ENCODE measurements at regions not wholly inside any gene's neighbourhood (a gene's known extent, or its start where the extent isn't known, plus 50 kb on each side); places are given as distances from the start of the nearest gene placed in this dataset.
"Not testable (repeated sequence)": the region's sequence is repeated elsewhere in the genome, so short reads cannot be mapped to it uniquely, and the experiment has no call there.

DNA sequence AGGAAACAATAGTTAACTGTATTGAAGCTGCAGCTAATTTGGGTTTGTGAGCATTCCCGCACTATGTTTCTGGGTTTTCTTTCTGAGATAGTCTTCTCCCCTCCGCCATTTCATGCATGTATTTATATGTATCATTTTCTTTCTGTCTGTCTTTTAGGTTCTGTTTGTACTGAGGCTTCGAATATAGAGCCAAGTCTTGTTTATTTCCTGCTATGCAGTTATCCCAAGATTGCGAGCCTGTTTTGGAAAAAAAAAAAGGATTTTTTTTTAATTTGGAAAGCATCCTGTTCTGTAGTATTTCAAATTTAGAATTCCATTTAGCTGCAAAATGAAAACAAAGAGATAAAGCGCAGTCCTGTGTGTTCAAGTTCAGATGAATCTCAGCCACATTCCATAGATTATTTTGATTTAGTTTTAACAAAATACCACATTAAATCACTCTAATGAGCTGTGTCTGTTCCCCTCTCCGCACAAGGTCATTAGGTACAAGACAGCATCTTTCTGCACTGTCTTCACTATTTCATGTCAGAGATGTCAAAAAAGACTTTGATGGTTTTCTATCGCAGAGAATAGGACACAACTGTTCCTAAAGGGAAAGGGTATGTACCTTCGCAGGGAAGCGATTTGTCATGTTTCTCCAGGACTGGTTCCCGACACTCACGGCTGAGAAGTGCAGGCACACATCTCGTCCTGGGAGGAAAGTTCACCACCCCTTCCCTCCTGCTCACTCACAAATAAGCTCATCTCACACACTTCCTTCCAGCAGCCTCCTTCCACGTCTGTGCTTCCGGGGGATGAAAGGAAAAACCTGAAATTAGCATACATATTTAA is 443.4 kb downstream of the ZNF516 start:
- DNase-seq (ENCODE audit: low read depth in 1 of 2, low spot score in 1 of 2): no peak

DNA sequence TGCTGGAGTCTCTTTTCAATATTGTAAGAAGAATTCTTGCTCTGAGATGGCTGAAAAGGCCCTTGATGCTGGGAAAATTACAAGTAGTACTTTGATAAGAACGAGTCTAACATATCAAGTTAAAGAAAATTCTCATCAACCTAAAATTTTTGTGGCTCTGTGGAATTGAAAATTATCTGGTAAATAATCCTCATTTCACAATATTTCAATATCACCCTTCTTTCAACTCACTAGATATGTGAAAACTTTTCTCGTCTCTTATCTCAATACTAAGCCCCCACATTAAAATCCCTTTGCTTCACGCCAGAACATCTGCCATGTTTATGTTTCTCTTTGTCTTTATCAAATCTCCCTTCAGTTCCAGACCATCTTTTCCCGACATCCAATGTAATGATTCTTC is 448.8 kb downstream of the ZNF516 start:
- no peak for DNase-seq (ENCODE audit: low read depth in 1 of 2, low spot score in 1 of 2)

DNA sequence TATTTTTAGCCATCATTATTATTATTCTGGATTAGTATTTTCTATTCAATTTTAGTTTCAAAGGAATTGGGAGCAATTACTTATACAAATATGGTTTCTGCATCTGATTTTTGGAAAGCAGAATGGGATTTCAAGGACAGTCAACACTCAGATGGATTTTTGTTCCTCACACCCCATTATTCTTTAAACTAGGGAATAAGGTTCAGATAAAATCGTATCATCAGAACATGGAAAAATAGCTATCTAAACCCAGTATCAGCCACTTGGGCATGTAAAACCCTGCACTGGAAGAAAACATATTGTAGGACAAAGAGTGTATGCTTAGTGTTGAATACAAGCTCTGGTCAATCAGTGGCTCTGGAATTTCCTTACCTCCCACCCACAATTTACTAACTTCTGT is 452.5 kb downstream of the ZNF516 start:
- DNase-seq (ENCODE audit: low read depth in 1 of 2, low spot score in 1 of 2): no peak

DNA sequence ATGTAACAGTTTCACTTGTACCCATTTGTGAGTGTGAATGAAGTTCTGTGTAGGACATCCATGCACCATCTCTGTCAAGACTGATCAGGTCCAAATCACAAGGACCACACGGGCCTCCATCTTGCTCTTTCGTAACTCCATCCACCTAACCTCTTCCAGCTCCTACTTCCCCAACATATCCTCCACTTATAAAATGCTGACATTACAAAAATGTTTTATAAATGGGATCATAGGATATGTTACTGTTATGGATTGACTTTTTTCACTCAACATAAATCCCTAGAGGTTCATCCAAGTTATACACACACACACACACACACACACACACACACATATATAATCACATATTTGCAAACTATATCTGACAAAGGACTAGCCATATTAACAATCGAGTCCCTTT is 476.8 kb downstream of the ZNF516 start:
- DNase-seq (ENCODE audit: low read depth in 1 of 2, low spot score in 1 of 2): no peak

DNA sequence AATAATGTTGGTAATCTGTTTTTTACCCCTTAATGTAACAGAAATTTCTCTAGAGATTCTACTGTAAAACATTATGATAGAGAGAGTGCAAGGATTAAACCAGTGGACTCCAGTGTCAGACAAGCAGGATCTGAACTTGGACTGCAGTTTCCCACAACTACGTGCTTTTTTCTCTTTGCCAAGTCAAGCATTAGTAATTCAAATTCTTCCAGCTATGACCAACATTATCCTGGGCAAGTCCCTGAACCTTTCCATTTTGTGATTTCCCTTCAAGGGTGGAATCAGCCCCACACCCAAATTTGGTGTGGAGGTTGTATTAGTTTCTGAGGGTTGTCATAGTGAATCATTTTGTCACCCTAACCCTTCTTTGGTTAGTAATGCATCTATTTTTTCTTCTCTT is 482.0 kb downstream of the ZNF516 start:
- no peak for DNase-seq (ENCODE audit: low read depth in 1 of 2, low spot score in 1 of 2)

DNA sequence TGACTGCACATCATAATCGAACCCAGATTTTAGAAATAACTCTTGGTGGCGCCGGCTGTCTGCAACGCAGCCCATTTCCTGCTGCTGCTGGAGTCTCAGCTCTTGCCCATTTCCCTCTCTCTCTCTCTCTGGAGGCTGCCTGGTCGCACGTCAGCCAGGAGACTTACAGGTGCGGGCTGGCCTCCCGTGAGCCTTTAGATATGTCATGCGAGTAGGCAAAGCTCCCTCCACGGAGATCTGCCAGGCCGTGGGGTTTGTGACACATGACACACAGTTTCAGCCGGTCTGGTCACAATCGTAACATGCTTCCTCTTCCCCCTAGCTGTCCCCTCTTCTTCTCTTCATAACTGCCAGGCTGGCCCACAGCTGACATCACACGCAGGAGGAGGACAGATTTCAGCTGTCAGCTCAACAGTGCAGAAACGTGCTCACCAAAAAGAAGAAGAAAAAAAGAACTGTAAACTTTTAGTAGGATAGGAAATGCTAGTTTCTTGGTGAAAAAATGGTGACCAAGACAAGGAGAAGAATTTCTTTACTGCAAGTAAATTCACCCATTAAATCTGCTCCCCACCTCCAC is 489.3 kb downstream of the ZNF516 start:
- no peak for DNase-seq (ENCODE audit: low read depth in 1 of 2, low spot score in 1 of 2)

DNA sequence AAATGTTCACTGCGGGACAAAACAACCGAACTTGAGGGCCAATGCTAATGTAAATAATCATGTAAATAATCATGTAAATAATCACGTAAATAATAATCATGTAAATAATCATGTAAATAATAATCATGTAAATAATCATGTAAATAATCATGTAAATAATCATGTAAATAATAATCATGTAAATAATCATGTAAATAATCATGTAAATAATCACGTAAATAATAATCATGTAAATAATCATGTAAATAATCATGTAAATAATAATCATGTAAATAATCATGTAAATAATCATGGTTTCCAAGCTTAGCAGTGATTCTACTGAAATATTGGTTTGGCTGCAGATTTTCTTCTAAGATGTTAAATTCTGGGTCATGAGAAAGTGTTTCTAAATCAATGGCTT is 507.1 kb downstream of the ZNF516 start:
- not testable (repeated sequence) for DNase-seq (ENCODE audit: low read depth in 1 of 2, low spot score in 1 of 2)

DNA sequence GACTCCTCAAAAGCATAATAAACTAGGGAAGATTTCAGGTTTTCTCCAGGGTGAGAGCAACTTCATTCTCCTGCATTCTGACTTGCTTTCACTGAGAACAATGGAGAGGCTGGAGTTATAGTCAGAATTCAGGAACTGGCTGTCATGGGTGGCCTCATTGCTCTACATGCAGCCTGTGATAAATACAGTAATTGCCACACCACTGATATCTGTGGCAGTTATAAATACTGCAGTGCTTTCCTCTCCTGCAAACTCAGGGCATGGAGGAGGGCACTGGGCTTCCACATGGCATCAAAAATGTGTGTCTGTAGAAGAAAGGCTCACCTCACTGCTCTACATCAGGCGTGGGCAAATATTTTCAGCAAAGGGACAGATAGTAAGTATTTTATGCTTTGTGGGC is 510.2 kb downstream of the ZNF516 start:
- DNase-seq (ENCODE audit: low read depth in 1 of 2, low spot score in 1 of 2): no peak

DNA sequence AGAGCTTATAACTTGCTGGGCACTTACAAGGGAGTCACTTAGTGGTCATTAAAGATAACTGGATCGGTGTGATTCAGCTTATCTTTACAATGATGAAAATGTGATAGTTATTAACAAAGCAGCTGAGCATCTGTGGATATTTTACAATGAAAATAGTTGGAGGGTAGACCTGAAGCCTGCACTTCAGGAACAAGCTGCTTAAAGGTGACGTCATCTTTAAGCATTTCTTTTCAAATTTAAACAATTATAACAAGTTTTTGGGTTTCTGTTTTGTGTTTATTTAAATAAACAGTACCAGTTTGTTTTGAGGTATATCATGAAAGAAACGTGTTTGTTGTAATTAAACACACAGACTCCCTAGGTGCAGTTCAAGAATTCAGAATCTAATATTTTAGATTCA is 513.9 kb downstream of the ZNF516 start:
- DNase-seq (ENCODE audit: low read depth in 1 of 2, low spot score in 1 of 2): no peak

DNA sequence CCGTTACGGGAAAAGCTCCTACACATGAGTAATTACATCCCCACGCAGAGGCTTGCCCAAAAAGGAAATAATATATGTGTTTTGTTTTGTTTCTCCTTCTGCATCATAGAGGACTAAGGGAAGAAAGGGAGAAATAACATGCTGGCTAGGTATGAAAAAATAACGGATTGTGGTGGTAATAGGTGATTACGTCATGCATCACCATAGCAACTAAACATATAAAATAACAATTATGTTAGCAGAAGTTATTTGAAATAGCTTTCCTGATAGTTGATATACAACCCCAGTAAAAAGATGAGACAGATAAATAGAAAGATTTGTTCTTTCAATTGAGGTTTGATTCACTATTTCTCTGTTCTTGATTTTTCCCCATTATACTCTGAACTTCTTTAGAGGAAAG is 518.0 kb downstream of the ZNF516 start:
- no peak for DNase-seq (ENCODE audit: low read depth in 1 of 2, low spot score in 1 of 2)

DNA sequence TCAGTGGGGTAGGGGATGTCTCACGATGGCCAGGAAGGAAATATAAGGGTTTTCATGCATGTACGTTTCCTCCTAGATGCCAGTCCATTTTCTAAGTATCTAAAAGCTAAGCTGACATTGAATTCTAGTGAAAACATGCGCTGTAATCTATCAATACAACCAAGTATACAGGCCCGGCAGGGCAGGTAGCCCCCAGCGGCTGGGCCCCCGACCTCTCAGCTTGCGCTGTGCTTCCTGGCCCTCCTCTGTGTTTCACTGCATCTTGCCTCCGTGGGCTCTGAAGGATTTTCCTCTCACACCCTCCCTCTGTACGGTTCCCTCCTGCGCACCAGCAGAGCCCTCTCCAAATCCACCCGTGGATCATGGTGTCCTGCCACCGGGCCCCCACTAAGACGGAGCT is 524.8 kb downstream of the ZNF516 start:
- DNase-seq (ENCODE audit: low read depth in 1 of 2, low spot score in 1 of 2): no peak

DNA sequence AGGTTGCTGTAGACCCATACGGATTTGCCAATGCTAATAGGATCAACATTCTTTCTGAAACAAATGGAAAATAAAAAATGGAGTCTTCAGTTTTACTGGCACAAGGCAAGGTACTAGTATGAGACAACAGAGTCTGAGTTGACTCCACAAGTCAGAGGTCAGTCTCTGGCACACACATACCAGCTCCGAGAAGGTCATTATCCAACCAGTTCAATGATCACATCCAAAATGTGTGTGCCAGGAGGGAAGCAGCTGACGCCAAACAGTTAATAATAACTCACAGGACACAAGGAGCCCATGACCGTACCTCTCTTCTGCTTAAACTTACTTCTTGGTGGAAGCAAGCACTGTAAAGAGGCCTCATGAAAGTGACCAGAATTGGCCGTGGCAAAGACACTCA is 528.6 kb downstream of the ZNF516 start:
- no peak for DNase-seq (ENCODE audit: low read depth in 1 of 2, low spot score in 1 of 2)

DNA sequence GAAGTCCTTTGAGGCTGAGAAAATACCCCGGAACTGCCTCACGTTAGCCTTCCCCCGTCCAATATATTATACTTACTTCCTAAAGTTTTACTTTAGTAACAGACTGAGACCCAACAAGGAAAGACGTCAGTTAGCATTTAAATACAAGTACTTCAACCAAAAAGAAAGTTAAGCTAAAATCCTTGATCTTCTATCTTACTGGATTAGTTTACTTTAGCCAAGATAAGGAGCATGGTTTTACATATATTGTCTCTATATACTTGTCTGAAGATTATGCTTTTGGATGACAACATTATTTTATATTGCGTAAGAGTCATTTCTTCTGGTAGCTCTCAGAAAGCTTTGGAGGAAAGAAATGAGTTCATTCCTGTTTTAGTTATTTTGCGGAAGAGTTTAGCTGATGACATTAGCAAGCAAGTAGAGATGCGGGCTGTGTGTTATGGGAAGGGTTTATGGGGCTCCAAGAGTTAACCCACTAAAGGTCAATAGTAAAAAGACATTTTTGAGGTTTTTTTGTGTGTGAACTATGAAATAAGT is 532.9 kb downstream of the ZNF516 start:
- DNase-seq (ENCODE audit: low read depth in 1 of 2, low spot score in 1 of 2): no peak

DNA sequence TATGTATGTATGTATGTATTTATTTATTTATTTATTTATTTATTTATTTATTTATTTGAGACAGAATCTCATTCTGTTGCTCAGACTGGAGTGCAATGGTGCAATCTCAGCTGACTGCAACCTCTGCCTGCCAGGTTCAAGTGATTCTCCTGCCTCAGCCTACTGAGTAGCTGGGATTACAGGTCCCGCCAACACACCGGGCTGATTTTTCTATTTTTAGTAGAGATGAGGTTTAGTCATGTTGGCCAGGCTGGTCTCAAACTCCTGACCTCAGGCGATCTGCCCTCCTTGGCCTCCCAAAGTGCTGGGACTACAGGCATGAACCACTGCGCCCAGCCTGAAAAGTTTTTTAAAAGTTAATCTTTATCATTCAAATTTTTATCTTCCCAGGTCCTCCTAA is 532.9 kb upstream of the SMIM21 start:
- not testable (repeated sequence) for DNase-seq (ENCODE audit: low read depth in 1 of 2, low spot score in 1 of 2)

DNA sequence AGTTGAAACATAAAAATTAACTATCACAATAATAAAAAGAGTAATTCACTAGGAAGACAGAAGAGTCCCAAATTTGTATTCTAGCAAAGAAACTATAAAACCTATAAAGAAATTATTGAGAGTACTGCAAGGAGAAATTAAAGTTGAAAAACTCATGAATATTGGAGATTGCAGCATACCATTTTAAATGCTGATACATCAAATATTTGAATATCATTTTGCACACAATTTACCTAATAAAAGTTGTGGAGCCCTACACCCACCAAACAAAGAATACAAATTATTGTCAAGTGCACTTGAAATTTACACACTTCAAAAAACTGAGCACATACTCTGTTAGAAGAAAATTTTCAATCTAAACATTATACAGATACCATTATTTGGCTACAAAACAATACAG is 531.6 kb upstream of the SMIM21 start:
- no peak for DNase-seq (ENCODE audit: low read depth in 1 of 2, low spot score in 1 of 2)

DNA sequence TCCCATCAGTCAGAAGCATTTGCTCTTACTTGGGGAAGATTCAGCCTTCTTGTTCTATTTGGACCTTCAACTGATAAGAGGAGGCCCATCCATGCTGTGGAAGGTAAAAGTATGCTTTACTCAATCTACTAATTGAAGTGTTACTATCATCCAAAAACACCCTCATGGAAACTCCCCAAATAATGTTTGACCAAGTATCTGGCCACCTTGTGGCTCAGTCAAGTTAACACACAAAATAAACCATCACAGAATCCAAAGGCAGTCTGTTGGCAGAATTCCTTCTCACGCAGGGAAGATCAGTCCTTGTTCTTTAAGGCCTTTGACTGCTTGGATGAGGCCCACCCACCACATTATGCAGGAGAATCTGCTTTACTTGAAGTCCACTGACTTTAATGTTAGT is 531.2 kb upstream of the SMIM21 start:
- DNase-seq (ENCODE audit: low read depth in 1 of 2, low spot score in 1 of 2): no peak

DNA sequence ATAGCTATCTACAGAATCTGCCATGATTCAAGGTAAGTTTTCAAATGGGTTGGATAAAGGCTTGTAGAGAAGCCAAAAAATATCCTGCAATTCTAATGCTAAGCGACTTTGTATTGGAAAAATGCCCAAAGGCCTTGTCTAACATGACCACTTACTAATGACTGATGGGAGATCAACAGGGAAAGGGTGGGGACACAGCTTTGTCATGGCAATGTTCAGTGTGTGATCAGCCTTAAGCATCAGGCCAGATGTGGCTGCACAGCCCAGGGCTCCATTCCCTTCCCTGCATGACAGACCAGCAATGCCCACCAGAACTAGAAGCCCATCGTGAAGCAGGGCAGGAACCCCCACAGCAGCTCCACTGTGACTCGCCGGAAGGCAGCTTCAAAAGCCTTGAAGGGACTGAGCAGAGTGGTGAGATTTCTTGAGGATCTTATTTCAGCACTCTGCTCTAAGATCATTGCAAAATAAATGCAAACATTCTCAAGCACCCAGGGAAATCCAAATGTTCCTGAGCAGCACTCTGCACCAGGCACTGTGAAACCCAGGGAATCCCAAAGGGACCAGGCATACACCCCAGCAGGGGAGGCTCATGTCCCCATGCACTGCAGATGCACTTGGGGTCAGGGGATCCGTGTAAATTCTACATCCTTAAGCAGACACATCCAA is 517.9 kb upstream of the SMIM21 start:
- DNase-seq (ENCODE audit: low read depth in 1 of 2, low spot score in 1 of 2): no peak

DNA sequence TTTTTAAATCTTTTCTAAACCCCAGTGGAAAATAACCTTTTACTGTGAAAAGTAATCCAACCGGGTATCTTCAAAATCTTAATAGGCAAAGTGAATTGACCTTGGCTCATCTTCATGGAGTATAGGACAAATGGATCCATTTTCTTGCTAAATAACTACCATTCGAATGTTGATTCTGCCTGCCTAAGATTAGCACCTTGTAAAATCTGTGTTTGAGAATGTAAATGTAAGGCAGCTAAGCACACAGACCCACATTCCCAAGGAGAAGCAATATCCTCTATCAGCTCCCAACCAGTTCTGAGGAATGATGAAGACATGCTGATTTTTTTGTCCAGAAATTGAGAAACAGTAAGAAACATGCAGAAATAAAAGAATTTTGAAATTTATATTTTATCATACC is 509.8 kb upstream of the SMIM21 start:
- DNase-seq (ENCODE audit: low read depth in 1 of 2, low spot score in 1 of 2): no peak

DNA sequence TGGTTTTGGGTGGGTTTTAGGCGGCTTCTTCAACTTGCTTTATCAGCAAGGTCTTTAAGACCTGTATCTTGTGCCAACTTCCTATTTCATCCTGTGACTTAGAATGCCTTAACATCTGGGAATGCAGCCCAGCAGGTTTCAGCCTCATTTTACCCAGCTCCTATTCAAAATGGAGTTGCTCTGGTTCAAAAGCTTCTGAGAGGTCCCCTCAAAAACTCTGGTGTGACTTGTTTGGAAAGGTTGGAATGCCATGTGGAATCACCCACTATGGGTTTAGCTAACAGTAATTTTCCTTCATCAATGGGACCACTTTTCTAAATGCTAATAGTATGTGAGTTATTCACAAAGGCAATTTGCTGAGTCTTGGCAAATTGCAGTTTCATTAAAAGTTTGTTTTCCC is 509.4 kb upstream of the SMIM21 start:
- no peak for DNase-seq (ENCODE audit: low read depth in 1 of 2, low spot score in 1 of 2)

DNA sequence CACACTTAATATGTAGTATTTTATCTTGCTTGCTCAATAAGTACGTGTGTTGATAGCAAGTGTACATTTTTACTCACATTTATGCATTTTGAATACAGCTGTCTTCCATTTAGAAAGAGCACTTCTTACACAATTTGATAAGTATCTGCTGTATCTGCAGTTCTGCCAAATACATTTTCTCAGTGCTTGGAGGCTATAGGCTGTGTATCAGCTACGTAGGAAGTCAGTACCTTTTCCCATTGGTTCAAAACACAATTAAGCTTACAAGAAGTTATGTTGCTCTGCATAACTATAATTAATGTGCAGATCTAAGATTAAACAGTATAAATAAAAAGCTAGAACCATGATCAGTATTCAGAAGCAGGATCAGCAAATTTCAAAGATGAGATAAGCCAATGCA is 503.6 kb upstream of the SMIM21 start:
- DNase-seq (ENCODE audit: low read depth in 1 of 2, low spot score in 1 of 2): no peak

DNA sequence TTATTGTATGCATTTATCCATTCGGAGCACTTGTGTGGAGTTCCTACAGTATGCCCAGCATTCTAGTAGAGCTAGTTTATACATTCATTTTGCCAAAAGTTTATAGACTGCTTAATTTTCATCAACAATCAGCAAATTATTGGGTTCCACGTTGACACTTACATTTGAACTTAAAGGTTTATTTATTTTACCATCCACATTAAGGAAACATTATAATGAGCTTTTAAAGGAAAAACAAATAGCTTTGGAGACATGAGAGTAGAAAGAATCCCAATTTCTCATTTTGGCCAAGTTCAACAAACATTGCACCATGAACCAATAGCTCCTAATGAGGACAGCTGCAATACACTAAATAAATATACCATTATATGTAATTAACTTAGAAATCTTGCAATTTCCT is 501.2 kb upstream of the SMIM21 start:
- DNase-seq (ENCODE audit: low read depth in 1 of 2, low spot score in 1 of 2): no peak

DNA sequence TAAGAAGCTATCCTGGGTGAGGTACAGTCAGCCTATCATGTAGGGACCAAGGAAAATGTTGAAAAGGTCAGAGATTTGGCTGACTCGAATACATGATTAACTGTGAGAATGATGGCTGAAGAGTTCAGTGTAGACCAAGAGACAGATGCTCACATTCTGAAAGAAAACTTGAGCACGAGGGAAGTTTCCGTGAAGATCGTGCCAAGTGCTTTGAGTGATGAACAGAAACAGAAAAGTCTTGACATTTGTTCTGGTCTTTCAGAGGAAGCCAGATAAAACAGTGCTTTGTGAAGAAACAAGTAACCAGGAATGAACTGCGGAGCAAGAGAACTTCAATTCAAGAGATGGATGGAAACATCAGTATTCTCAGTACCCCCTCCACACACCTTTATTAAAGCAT is 500.3 kb upstream of the SMIM21 start:
- no peak for DNase-seq (ENCODE audit: low read depth in 1 of 2, low spot score in 1 of 2)
